ENCODE measurements at regions not wholly inside any gene's neighbourhood (a gene's known extent, or its start where the extent isn't known, plus 50 kb on each side); places are given as distances from the start of the nearest gene placed in this dataset.

- TF ChIP-seq FOXP2 (optimal IDR thresholded peaks at IDR 0.05; ENCODE audit: borderline replicate concordance, extremely low read depth, extremely low read length, insufficient read depth) (no peak), POLR2AphosphoS5 (IDR thresholded peaks at IDR 0.05; ENCODE audit: low read depth, low read length) (no peak), SIN3A (IDR thresholded peaks at IDR 0.05; ENCODE audit: borderline replicate concordance, insufficient read depth, low read length) (no peak), REST (IDR thresholded peaks at IDR 0.05; ENCODE audit: insufficient read depth in 1 of 2, low read depth in 2 of 2, low read length in 2 of 2) (no peak), TAF1 (IDR thresholded peaks at IDR 0.05; ENCODE audit: borderline replicate concordance, insufficient read depth, low read length) (no peak)
Measured at GRCh38 chr14:101118746-101119591, 215.4 kb upstream of the RTL1 start.

- no peak for TF ChIP-seq FOXP2 (optimal IDR thresholded peaks at IDR 0.05; ENCODE audit: borderline replicate concordance, extremely low read depth, extremely low read length, insufficient read depth)
- no peak for TF ChIP-seq POLR2AphosphoS5 (IDR thresholded peaks at IDR 0.05; ENCODE audit: low read depth, low read length)
- TF ChIP-seq TAF1 (IDR thresholded peaks at IDR 0.05; ENCODE audit: borderline replicate concordance, insufficient read depth, low read length): no peak
- no peak for TF ChIP-seq SIN3A (IDR thresholded peaks at IDR 0.05; ENCODE audit: borderline replicate concordance, insufficient read depth, low read length)
- no peak for TF ChIP-seq REST (IDR thresholded peaks at IDR 0.05; ENCODE audit: insufficient read depth in 1 of 2, low read depth in 2 of 2, low read length in 2 of 2)
Measured at GRCh38 chr14:101119830-101120571, 216.5 kb upstream of the RTL1 start.

- no peak for TF ChIP-seq REST (IDR thresholded peaks at IDR 0.05; ENCODE audit: insufficient read depth in 1 of 2, low read depth in 2 of 2, low read length in 2 of 2)
- TF ChIP-seq SIN3A (IDR thresholded peaks at IDR 0.05; ENCODE audit: borderline replicate concordance, insufficient read depth, low read length): no peak
- TF ChIP-seq POLR2AphosphoS5 (IDR thresholded peaks at IDR 0.05; ENCODE audit: low read depth, low read length): no peak
- TF ChIP-seq FOXP2 (optimal IDR thresholded peaks at IDR 0.05; ENCODE audit: borderline replicate concordance, extremely low read depth, extremely low read length, insufficient read depth): no peak
- no peak for TF ChIP-seq TAF1 (IDR thresholded peaks at IDR 0.05; ENCODE audit: borderline replicate concordance, insufficient read depth, low read length)
Measured at GRCh38 chr14:101120641-101121507, 217.4 kb upstream of the RTL1 start.

- TF ChIP-seq TAF1 (IDR thresholded peaks at IDR 0.05; ENCODE audit: borderline replicate concordance, insufficient read depth, low read length): no peak
- TF ChIP-seq FOXP2 (optimal IDR thresholded peaks at IDR 0.05; ENCODE audit: borderline replicate concordance, extremely low read depth, extremely low read length, insufficient read depth): no peak
- no peak for TF ChIP-seq SIN3A (IDR thresholded peaks at IDR 0.05; ENCODE audit: borderline replicate concordance, insufficient read depth, low read length)
- TF ChIP-seq REST (IDR thresholded peaks at IDR 0.05; ENCODE audit: insufficient read depth in 1 of 2, low read depth in 2 of 2, low read length in 2 of 2): no peak
- TF ChIP-seq POLR2AphosphoS5 (IDR thresholded peaks at IDR 0.05; ENCODE audit: low read depth, low read length): no peak
Measured at GRCh38 chr14:101121508-101122139, 218.1 kb upstream of the RTL1 start.

Data from PFSK-1 (cell line).